ENCODE measurements at regions not wholly inside any gene's neighbourhood (a gene's known extent, or its start where the extent isn't known, plus 50 kb on each side); places are given as distances from the start of the nearest gene placed in this dataset.

- TF ChIP-seq RCOR1 (IDR thresholded peaks at IDR 0.05; ENCODE audit: low read length) (no peak), CTCF (IDR thresholded peaks at IDR 0.05) (no peak), CHD2 (IDR thresholded peaks at IDR 0.05; ENCODE audit: low read length, partially characterized antibody) (no peak), ZBTB33 (IDR thresholded peaks at IDR 0.05; ENCODE audit: borderline replicate concordance, low read depth) (no peak), YY1 (IDR thresholded peaks at IDR 0.05; ENCODE audit: low read depth) (no peak), PBX3 (IDR thresholded peaks at IDR 0.05) (no peak)
Measured at GRCh38 chr3:182234881-182235280, 523.2 kb downstream of the SOX2 start.

Measured in SK-N-SH (cell line).